Inferior parietal cortex (tissue), 1 donor: ENCODE measurements at regions not wholly inside any gene's neighbourhood (a gene's known extent, or its start where the extent isn't known, plus 50 kb on each side); places are given as distances from the start of the nearest gene placed in this dataset.

Source experiments
- DNase-seq: peaks from one replicate; pipeline ENCODE4 v3.0.0-alpha.2; 2016; ENCODE audit errors: extremely low spot score

DNA sequence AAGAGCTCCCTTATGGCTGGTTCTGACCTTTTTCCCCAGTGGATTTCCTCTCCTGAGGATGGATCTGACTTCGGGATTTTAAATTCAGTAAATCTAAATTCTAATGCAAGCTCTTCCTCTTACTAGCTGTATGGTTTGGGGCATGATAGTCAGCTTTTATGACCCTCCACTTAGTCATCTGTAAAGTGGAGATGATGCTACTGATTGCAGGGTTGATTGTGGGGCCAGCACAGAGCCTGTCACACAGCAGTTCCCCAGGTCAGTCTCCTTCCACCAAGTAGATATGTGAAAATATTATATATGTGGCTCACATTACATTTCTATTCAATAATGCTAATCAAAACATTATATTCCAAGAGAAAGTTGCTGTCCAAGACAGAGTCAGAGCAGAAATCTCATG, 141.3 kb upstream of the UBE2E1 start:
- DNase-seq: no peak

DNA sequence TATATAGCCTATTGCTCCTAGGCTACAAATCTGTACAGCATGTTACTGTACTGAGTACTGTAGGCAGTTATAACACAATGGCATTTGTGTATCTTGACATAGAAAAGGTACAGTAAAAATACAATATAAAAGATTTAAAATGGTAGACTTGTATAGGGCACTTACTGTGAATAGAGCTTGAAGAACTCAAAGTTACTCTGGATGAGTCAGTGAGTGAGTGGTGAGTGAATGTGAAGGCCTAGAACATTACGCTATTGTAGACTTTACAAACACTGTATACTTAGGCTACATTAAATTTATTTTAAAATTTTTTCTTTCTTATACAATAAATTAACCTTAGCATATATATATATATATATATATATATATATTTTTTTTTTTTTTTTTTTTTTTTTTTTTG, 140.0 kb upstream of the UBE2E1 start:
- no peak for DNase-seq

DNA sequence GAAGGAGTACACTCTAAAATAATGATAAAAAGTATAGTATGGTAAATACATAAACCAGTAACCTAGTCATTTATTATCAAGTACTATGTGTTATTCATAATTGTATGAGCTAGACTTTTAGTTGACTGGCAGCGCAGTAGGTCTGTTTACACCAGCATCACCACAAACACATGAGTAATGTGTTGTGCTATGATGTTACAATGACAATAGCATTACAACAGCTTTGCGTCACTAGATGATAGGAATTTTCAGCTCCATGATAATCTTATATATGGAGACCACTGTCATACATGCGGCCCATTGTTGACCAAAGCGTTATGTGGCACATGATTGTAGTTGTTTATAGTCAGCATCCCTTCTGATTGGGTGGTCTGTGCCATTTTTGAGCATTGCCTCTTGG, 138.9 kb upstream of the UBE2E1 start:
- DNase-seq: no peak

DNA sequence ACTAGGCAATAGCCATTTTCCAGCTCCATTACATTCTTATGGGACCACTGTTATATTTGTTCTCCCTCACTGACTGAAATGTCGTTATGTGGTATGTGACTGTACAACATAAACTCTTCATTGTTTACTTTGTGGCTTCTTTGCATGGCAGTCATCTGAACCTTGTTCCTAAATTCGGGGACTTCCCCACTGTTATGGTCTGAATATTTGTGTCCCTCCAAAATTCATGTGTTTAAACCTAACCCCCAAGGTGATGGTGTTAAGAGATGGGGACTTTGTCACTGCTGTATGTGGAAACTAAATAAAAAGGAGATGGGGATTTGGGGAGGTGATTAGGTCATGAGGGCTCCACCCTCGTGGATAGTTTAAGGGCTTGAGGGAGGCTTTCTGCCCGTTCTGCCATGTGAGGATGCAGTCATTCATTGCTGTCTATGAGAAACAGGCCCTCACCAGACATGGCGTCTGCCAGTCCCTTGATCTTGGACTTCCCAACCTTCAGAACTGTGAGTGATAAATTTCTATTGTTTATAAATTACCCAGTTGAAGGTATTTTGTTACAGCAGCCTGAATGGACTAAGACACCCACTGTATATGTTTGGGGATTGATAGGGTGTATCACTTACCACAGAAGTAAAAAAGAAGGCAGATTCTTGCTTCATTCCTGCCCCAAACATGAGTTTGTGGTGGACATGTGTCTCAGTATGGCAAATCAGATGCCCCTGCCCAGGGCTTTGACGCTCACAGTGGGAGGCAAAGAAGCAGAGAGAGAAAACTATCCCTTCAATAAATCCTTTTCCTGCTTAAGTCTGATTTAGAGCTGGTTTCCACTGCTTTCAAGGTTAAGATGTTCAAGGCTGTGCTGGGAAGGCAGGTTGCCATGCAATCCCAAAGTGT, 138.0 kb upstream of the UBE2E1 start:
- no peak for DNase-seq

DNA sequence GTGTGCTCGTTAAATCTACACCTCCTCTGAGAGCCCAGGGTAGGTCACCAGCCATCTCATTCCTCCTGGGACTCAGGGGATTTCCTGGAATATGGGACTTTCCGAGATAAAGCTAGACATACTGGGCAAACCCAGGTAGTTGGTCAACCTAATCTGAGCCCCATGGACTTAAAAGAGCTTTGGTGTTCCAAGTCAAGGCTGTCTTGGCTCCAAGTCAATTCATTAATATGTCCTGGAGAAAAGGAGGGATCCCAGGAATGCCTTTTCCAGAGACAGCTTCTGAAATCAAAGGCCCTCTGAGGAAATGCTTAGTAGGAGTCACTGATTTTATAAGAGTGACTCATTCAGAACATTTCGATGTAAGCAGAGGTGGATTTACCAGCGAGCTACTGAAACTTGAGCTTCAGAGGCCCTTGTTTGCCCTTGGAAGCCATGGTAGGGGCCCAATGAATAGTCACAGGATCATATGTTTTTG, 137.3 kb upstream of the UBE2E1 start:
- no peak for DNase-seq

DNA sequence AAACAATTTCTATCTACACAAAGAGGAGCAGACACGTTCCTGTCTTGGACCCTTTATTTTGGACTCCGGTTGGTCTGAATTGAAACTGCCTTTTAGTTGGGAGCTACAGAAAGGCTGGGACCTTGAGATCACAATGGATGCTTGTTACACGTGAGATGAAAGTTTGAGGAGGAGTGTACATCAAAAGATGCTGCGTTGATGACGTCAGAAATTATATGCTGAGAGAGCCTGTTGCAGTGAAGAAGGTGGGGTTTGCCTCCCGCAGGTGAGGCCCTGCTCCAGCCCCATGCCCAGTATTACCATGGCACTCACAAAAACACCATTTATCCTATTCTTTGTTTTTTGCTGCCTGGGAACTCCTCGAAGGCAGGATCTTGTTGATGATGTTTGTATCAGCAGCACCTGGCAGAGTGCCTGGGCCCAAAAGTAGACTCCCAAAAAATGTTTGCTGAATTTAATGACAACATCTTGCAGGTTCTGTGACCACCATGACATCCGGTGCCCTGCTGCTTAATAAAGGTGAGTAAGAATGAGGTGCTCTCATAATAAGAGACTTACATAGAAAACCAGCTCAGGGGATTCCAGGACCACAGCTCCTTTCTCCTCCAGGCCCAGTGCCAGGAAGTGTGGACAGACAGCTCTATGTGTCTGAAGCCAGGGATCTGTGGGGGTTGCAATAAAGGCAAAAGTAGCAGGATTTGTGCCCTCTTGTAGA, 136.1 kb upstream of the UBE2E1 start:
- no peak for DNase-seq

DNA sequence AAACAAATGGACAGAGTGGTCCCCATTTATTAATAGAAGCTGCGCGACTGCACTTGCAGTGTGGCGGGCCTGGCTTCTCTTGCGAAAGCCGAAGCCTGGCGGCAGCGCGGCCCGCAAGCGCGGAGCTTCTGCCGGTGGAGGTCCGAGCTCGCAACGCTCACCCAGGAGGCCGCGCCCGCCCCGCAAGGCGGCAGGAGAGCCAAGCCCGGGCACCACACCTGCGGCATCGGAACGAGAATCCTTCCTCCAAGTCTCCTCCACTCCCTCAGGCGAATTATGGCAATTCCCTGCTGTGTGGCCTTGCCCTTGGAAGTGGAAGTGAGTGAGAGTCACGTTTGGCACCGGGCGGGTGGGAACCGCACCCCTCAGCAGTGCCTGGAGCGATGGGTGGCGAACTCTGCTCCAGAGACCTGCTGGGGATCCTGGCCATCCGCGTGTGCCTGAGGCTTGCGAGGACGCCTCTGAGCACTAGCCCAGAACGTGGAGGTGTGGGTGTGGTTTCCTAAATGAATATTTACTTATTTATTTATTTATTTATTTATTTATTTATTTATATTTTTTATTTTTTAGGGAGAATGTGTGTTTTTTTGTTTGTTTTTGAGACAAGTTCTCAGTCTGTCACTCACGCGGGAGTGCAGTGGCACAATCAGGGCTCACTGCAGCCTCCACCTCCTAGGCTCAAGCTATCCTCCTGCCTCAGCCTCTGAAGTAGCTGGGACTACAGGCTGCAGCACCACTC, 133.7 kb upstream of the UBE2E1 start:
- DNase-seq: no peak

DNA sequence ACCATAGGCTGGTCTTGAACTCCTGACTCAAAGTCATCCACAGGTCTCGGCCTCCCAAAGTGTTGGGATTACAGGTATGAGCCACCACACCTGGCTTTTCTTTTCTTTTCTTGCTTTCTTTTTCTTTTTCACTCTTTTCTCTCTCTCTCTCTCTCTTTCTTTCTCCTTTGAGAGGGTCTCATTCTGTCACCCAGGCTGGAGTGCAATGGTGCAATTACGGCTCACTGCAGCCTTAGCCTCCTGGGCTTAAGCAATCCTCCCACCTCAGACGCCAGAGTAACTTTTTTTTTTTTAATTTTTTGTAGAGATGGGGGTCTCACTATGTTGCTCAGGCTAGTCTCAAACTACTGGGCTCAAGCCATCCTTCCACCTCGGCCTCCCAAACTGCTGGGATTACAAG, 133.1 kb upstream of the UBE2E1 start:
- DNase-seq: no peak

DNA sequence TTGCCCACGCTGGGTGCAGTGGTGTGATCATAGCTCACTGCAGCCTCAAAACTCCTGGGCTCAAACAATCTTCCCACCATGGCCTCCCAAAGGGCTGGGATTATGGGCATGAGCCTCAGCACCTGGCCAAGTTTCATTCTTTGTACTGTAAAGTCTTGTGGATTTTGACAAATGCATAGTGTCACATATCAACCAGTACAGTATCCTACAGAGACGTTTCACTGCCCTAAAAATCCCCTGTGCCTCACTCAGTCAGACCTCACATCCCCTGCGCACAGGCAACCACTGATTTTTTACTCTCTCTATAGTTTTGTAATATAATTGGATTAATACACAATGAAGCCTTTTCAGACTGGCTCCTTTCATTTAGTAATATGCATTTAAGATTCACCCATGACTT, 130.7 kb upstream of the UBE2E1 start:
- no peak for DNase-seq

DNA sequence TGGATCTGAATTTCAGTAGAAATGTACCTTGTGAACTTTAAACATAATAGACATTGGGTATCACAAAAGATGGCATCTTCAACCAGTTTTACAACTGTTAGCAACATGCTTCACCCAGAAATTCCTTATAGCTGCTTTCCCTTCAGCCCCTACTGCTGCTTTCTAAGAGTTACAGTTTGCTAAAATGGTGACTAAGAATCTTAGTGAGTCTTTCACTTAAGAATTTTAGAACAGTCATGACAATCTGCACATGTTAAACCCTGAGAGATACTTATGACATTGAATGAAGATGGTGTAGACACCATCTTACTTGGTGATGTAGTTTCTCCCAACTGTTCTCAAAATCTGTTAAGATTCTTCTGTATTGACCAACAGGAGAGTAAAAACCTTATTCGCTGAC, 129.7 kb upstream of the UBE2E1 start:
- DNase-seq: no peak

DNA sequence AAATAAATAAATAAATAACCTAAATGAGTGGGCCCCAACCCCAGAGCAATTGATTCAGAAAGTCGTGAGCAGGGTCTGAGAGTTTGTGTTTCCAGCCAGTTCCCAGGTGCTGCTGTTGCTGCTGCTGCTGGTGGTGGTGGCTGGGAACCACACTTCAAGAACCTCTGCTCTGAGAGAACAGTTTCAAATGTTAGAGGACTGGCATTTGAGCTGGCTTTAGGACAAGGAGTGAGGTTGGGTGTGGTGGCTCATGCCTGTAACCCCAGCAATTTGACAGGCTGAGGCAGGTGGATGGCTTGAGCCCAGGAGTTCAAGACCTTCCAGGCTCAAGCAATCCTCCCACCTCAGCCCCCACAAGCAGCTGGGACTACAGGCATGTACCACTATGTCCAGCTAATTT, 123.1 kb upstream of the UBE2E1 start:
- no peak for DNase-seq

DNA sequence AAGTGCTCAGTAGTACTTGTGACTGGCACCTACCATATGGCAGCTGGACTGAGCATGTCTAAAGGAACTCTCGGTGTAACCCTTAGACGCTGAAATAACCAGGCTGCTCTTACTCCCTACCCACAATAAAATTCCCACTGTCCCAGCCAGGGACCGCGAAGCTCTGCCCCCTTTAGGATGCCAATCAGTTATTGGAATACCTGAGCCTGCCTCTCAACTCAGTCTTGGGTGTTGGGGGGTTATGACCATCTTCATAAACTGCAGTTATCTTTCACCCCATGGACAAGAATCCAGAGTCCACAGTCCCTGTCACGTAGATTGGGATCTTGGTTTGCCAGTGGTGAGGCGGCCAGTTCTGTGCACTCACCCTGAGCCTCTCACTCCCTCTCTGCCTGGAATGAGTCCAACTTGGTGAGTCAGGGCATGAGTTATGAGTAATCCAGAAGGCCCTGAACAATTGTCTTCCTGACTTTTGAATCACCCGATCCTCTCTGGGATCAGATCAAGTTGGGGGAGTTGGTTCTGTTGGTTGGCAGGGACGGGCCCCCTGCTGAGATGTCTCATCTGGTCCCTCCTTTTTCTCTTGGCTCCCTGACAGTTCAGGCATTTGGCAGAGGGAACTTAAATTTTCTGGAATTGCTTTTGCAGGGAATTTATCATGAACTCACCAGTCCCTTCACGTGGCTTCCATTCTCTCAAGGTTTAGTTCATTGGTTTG, 120.1 kb upstream of the UBE2E1 start:
- DNase-seq: peak; percentile 81

DNA sequence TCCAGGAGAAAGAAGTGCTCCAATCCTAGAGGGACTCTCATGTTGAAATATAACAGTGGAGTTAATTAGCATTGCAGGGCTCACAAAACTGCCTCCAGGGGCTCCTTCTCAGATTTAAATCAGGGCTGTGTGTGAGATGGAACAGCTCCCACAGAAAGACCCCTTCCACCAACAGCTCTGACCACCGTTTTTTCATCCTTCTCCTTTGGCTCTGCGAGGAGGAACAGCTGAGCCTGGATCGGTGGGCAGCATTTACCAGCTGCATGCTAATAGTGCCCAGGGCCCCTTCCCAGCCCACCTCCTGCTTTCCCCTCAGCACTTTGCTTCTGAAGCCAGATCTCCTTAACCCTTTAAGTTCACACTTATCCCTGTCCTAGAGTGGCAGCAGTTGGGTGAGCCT, 119.2 kb upstream of the UBE2E1 start:
- DNase-seq: no peak

DNA sequence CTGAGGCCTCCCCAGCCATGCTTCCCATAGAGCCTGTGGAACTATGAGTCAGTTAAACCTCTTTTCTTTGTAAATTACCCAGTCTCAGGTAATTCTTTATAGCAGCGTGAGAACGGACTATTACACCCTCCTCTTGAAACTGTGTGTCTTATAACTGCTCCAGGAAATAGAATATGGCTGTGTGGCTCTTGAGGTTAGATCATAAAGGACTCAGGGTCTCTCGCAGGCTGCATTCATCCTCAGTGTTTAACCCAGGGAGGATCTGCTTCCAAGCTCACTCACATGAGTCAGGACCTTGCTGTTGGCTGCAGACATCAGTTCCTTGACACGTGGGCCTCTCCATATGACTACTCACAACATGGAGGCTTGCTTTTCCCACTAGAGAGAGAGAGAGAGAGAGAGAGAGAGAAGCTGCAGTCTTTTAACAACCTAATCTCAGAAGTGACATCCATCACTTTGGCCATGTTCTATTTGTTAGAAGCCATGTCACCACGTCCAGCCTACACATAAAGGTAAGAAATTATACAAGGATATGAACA, 114.3 kb upstream of the UBE2E1 start:
- DNase-seq: no peak

DNA sequence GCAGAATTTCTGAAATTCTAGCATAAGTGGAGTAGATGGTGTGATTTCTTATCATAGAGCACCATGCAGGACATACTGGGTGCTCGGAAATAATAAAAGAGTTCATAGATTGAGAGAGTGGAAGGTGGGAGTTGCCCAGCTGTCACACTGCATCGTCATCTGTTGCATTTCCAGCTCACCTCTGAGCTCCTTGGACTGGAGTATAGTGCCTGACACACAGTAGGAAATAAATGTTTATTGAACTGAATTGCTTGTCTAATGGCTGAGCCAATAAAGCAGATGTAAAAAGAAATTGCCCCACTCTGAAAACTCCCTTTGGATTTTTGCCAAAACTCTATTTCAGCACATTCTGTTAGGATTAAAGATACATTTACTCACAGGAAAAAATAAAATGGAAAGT, 108.9 kb upstream of the UBE2E1 start:
- no peak for DNase-seq

DNA sequence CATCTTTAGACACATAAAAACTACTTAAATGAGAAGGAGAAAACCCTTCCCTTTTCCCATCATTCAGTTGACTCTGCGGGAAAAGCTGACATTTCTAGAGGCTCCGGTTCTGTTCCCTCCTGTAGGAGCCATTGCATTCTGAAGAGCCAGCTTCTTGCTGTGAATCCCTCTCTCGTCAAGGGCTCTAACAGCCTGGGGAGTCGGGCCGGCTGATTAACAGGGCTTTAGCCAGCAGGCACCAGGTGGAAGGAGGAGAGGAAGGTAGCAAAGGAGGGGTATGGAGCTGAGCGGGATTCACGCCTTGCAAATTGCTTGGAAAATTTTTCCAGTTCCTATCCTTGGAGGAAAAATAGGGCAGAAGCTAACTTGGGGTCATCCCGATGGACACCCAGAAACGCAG, 108.3 kb upstream of the UBE2E1 start:
- no peak for DNase-seq

DNA sequence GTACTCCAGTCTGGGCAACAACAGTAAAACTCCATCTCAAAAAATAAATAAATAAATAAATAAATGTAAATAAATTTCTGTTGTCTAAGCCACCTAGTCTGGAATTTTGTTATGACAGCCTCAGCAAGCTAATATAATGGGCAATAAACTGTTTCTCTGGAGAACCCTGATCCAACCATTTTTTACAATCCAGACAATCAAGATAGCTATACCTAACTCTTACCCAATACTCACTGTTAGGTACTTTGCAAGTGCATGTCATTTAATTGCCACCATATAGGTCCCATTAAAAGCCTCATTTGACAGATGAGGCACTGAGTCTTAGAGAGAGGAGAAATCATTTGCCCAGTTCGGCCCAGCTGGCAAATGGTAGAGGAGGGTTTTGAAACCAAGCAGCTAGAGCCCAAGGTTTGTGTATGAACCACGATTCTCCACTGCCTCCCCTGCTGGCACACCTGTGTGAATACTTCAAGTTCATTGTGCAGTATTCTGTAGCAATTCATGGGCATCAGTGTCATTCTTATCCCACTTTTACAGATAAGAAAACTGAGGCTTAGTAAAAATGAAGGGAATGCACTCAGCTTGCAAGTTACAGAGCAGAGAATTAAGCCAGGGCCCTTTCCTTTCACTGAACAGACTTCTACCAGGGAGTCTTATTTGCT, 107.0 kb upstream of the UBE2E1 start:
- no peak for DNase-seq

DNA sequence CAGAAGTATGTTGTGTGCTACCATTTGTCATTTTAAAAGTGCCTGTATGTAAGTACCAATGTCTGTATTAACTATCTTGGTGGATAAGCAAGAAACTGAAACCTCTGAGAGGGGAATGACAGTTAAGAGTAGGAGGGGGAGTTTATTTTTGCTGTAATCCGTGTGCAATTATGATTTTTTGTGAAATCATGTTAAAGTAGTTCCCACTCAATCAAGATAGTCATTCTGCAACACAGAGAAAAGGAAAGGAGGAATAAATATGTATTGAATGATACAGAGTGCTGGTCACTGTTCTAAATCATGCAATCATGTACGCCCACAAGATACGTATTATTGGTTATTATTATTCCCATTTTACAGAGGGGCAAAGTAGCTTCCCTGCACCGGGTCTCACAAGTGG, 105.1 kb upstream of the UBE2E1 start:
- DNase-seq: no peak

DNA sequence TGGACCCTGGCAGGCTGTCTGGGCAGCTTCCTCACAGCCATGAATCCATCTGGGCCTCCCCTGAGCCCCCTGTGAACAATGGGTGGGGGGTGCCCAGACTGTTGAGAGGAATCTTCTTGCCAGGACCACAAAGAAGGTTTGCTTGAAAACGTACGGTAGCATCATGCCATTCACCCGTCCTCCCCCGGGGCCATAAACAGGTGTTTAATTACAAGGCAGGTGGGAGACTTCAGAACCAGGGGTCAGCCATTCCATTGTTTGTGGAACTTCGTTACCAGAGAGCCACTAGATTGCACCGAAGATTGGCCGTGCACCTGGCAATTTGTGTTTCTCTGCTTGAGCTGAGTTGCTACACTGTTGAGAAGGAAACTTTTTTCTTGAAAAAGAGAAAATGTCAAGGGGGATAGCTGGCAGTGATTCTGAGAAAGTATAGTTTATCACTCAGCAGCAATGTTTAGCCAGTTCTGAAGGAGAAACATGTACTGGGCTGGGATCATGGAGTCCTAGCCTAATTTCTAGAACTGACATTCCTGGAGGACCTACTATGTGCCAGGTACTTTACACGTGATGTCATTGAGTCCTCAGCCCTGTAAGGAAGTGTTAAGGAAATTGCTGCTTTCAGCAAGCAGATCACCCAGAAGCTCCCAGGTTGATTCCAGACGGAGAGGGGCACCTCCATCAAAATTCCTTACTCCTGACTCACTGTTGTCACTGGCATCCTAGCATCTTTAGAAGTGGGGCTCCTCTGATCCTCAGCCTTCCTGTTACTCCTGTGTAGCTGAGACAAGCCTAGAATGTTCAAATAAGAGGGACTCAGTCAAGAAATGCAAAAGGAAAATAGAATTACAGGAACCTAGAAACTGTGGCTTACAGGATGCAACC, 103.8 kb upstream of the UBE2E1 start:
- no peak for DNase-seq

DNA sequence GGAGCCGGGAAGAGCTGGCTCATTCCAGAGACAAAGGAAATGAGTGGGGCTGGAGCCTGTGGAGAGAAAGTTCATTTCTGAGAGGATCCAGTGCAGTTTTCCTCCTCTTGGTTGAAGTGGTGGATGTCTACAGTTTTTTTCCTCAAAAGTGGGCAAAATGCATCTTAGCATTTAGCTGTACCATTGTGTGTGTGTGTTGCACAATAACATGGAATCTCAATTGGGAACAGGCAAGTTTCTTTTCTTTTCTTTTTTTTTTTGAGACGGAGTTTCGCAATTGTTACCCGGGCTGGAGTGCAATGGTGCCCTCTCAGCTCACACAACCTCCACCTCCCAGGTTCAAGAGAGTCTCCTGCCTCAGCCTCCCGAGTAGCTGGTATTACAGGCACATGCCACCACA, 101.5 kb upstream of the UBE2E1 start:
- no peak for DNase-seq
